ENCODE measurements at regions not wholly inside any gene's neighbourhood (a gene's known extent, or its start where the extent isn't known, plus 50 kb on each side); places are given as distances from the start of the nearest gene placed in this dataset.
"Not testable (repeated sequence)": the region's sequence is repeated elsewhere in the genome, so short reads cannot be mapped to it uniquely, and the experiment has no call there.

GRCh38 chr16:46428108-46429061 lies 192.8 kb downstream of the SHCBP1 start:
- DNase-seq = no peak
- Histone ChIP-seq H3K9me3 (peaks cover 7 to 27% (median 23%) of the 10 kb centered on the region in 4 donors), H3K36me3 (peaks cover 0 to 5% (median 0%) of the 10 kb centered on the region in 4 donors), H3K4me1 (no peaks in the 10 kb centered on the region), H3K4me3 (no peak overlapping the region), H3K27me3 (peaks cover 16 to 30% (median 16%) of the 10 kb centered on the region in 3 donors), H3K27ac (no peak overlapping the region)
- intact Hi-C loops (cut with DNase I; ENCODE audit: low total_unique reads) = no loop called here
- WGBS, 5 donors = 26 to 39% (median 33%) methylated on average over 79 to 81 of the region's 81 CpGs
- TF ChIP-seq EP300 (IDR thresholded peaks at IDR 0.05) = no peak
- TF ChIP-seq POLR2A (IDR thresholded peaks at IDR 0.05) = no peak
- TF ChIP-seq CTCF (IDR thresholded peaks at IDR 0.05) = no peak

- Histone ChIP-seq H3K27ac (no peak overlapping the region), H3K9me3 (peaks cover 7 to 31% (median 23%) of the 10 kb centered on the region in 4 donors), H3K36me3 (peaks cover 0 to 5% (median 0%) of the 10 kb centered on the region in 4 donors), H3K27me3 (peaks cover 16 to 30% (median 16%) of the 10 kb centered on the region in 3 donors), H3K4me3 (no peak overlapping the region), H3K4me1 (no peaks in the 10 kb centered on the region)
- WGBS, 5 donors = 41 to 54% (median 45%) methylated on average over 48 of the region's 48 CpGs
- no peak for DNase-seq
- TF ChIP-seq POLR2A (IDR thresholded peaks at IDR 0.05) = no peak
- TF ChIP-seq CTCF (IDR thresholded peaks at IDR 0.05) = no peak
- no peak for TF ChIP-seq POLR2AphosphoS5 (IDR thresholded peaks at IDR 0.05)
- no peak for TF ChIP-seq EP300 (IDR thresholded peaks at IDR 0.05)
- intact Hi-C loops (cut with DNase I; ENCODE audit: low total_unique reads) = no loop called here
These were observed 193.7 kb downstream of the SHCBP1 start for GRCh38 chr16:46427340-46428107.

GRCh38 chr16:46426336-46426735 lies 194.8 kb downstream of the SHCBP1 start:
- peaks cover 7 to 39% (median 24%) of the 10 kb centered on the region in 4 donors for H3K9me3 ChIP-seq
- WGBS, 5 donors = 68 to 80% (median 73%) methylated on average over 1 of the region's 1 CpG
- H3K4me3 ChIP-seq = no peak overlapping the region
- H3K36me3 ChIP-seq = peaks cover 0 to 5% (median 0%) of the 10 kb centered on the region in 4 donors
- TF ChIP-seq CTCF (IDR thresholded peaks at IDR 0.05) (no peak), EP300 (IDR thresholded peaks at IDR 0.05) (no peak), POLR2A (IDR thresholded peaks at IDR 0.05) (no peak), POLR2AphosphoS5 (IDR thresholded peaks at IDR 0.05) (no peak)
- peaks cover 16 to 30% (median 16%) of the 10 kb centered on the region in 3 donors for H3K27me3 ChIP-seq
- no peak overlapping the region for H3K27ac ChIP-seq
- intact Hi-C loops (cut with DNase I; ENCODE audit: low total_unique reads) = no loop called here
- no peak for DNase-seq
- no peaks in the 10 kb centered on the region for H3K4me1 ChIP-seq

- H3K9me3 ChIP-seq = peaks cover 8 to 37% (median 25%) of the 10 kb centered on the region in 4 donors
- TF ChIP-seq POLR2AphosphoS5 (IDR thresholded peaks at IDR 0.05) (no peak), EP300 (IDR thresholded peaks at IDR 0.05) (no peak), POLR2A (IDR thresholded peaks at IDR 0.05) (no peak), CTCF (IDR thresholded peaks at IDR 0.05) (no peak)
- H3K27me3 ChIP-seq = no peaks in the 10 kb centered on the region
- H3K27ac ChIP-seq = no peak overlapping the region
- no peak overlapping the region for H3K4me3 ChIP-seq
- 73 to 82% (median 81%) methylated on average over 16 of the region's 16 CpGs for WGBS, 5 donors
- intact Hi-C loops (cut with DNase I; ENCODE audit: low total_unique reads) = no loop called here
- no peak for DNase-seq
- H3K4me1 ChIP-seq = no peaks in the 10 kb centered on the region
- H3K36me3 ChIP-seq = no peaks in the 10 kb centered on the region
These were observed 217.2 kb downstream of the SHCBP1 start for GRCh38 chr16:46404028-46404427.

GRCh38 chr16:46398559-46398958 lies 222.6 kb downstream of the SHCBP1 start:
- 74 to 79% (median 76%) methylated on average over 16 to 18 of the region's 18 CpGs for WGBS, 5 donors
- H3K4me3 ChIP-seq; H3K27ac ChIP-seq; H3K36me3 ChIP-seq; H3K27me3 ChIP-seq; H3K4me1 ChIP-seq; intact Hi-C loops (cut with DNase I; ENCODE audit: low total_unique reads); H3K9me3 ChIP-seq; DNase-seq: not testable (repeated sequence)

GRCh38 chr16:46396883-46397270 lies 224.3 kb downstream of the SHCBP1 start:
- intact Hi-C loops (cut with DNase I; ENCODE audit: low total_unique reads); H3K4me1 ChIP-seq; H3K27me3 ChIP-seq; H3K9me3 ChIP-seq; H3K27ac ChIP-seq; H3K4me3 ChIP-seq; DNase-seq; H3K36me3 ChIP-seq: not testable (repeated sequence)
- 68 to 74% (median 69%) methylated on average over 15 to 18 of the region's 18 CpGs for WGBS, 5 donors
